ENCODE measurements at regions not wholly inside any gene's neighbourhood (a gene's known extent, or its start where the extent isn't known, plus 50 kb on each side); places are given as distances from the start of the nearest gene placed in this dataset.

DNA sequence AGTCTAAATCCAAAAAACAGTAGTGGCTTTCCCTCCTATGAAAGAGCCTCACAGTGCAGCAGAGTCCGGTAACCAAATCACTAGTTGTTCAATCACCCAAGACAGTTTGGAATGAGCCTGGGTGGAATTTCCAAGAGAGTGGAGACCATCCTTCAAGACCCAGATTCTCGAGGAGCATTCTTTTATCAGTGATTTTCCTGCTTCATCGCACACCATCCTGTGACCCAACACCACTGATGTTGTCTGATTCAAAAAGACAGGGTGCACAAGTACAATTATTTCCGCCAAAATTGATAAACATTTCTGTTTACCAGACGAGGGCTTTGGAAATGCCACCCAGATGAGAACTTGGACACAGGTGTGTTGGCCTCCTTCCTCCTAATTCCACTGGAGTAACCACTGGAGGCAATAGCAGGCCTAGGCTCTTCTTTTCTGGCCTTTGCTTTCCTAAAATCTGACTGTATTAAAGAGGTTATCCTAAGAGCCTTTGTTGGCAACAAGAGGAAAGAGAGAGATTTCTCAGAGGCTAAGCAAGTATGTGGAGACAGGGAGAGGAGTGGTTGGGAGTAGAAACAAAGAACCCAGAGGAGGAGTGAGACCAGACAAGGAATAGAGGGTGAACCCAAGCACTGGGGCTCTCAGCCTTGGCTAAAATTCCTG lies 56.3 kb upstream of the S1PR3 start:
- no peak for DNase-seq

DNA sequence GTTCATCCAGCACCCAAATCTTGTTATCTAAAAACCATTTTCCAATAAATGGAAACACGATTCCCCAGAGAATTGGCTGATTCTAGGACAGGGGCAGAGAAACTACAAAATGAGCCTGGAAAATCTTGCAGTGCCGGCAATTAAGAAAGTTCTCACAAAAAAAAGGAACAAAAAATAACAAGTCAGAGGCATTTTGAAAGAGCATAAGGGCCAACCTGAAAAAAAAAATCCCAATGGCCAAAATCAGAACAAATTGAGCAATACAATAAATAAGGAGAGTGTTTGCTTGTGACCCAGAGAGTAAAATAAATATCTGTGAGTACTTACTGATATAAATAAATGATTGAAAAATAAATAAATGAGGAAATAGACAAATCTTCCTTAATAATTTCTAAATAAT lies 55.1 kb upstream of the S1PR3 start:
- DNase-seq: no peak

DNA sequence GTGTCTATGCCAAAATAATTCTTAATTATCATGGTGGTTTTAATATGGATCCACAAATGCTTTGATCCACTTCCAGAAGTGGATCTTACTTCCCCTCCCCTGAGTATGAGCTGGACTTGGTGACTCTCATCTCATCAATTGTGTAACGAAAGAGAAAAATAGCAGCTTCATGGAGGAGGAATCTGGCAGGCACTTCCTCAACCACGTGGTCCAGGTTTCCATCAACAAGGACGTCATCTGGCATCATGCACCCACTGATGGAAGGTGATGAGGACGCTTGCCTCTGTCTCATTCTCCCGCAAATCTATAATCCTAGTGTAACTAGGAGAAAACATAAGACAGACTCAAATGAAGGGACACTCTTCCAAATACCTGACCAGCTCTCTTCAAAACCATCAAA lies 54.6 kb upstream of the S1PR3 start:
- peak; percentile 28 for DNase-seq

DNA sequence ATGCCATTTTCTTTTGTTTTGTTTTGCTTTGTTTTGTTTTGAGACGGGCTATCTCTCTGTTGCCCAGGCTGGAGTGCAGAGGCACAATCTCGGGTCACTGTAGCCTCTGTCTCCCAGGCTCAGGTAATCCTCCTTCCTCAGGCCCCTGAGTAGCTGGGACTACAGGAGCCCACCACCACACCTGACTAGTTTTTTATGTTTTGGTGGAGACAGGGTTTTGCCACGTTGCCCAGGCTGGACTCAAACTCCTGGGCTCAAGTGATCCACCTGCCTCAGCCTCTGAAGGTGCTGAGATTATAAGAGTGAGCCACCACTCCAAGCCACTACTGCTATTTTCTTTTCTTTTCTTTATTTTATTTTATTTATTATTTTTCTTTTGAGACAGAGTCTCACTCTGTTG lies 54.0 kb upstream of the S1PR3 start:
- no peak for DNase-seq

DNA sequence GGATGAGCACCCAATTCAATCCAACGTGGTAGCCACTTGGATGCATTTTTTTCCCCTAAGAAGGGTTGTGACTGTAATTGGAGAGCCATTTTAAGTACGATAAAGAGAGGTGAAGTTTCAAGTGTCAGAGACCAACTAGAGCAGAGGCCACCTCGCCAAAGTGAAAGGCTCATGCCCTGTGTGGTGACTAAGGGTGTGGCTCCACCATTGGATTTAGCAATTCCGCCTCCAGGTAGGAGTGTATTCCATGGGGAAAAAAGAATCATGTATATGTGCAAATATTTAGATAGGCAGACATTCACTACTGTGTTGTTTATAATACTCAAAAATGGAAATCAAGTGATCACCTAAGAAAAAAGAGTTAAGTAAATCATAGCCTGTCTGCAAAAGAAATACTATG lies 53.1 kb upstream of the S1PR3 start:
- DNase-seq: no peak
